ENCODE measurements at regions not wholly inside any gene's neighbourhood (a gene's known extent, or its start where the extent isn't known, plus 50 kb on each side); places are given as distances from the start of the nearest gene placed in this dataset.

DNA sequence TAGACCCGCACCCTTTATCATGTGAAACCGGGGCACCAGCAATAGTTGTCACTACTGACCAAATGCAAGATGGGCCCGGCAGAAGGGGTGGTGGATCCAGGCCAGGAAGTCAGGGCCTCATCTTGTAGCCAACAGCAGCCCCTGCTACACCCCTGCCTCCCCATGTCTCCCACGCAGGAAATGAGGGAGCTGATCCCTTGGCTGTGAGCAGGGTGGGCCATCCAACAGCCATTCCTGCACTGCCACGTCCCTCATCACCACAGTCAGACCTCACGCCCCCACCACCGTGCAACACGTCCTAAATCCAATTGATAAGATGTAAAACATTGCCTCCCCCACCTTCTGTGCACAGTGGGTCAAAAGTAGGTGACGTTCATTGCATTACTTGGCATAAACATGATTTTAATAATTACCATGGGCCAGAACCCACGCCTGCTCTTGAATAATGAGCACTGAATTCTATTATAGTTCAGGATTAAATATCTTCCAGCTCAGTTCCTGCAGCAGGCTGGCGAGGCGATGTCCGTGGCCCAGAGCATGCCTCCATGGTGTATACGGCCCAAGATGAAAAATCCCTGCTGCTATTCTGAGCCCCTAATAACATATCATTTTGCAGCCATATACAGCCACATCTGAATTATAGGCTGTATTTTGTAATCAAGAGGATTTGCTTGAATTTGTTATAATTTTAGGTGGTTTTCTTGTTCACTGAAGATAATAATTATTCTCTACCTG is 1373.8 kb downstream of the BRD1 start:
- no peak overlapping the region for H3K4me3 ChIP-seq
- DNase-seq (ENCODE audit: low spot score), result no peak
- TF ChIP-seq, protein P1, sequence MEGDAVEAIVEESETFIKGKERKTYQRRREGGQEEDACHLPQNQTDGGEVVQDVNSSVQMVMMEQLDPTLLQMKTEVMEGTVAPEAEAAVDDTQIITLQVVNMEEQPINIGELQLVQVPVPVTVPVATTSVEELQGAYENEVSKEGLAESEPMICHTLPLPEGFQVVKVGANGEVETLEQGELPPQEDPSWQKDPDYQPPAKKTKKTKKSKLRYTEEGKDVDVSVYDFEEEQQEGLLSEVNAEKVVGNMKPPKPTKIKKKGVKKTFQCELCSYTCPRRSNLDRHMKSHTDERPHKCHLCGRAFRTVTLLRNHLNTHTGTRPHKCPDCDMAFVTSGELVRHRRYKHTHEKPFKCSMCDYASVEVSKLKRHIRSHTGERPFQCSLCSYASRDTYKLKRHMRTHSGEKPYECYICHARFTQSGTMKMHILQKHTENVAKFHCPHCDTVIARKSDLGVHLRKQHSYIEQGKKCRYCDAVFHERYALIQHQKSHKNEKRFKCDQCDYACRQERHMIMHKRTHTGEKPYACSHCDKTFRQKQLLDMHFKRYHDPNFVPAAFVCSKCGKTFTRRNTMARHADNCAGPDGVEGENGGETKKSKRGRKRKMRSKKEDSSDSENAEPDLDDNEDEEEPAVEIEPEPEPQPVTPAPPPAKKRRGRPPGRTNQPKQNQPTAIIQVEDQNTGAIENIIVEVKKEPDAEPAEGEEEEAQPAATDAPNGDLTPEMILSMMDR (IDR thresholded peaks at IDR 0.05), result no peak
- no peak overlapping the region for H3K27ac ChIP-seq
- H3K27me3 ChIP-seq, result no peaks in the 10 kb centered on the region
- H3K36me3 ChIP-seq, result no peaks in the 10 kb centered on the region
- no peaks in the 10 kb centered on the region for H3K4me1 ChIP-seq
- H3K9me3 ChIP-seq, result no peaks in the 10 kb centered on the region

DNA sequence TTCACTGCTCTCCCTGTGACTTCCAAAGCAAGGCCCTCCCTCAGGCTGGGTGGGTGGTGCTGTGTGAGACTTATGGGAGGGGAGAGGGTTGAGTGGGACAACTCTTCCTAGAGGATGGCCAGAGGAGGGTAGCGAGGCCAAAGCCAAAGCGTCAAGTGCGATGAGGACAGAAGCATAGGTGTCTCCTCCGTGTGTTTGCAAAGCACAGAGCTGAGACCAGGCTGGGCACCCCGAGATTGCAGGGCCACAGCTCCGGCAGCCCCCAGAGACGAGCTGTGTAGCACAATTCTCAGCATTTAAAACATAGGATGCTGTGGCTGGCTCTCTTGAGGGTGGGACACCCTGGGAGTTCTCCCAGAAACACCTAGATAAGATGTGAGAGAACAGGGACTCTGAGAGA is 1374.5 kb downstream of the BRD1 start:
- TF ChIP-seq, protein P1 (IDR thresholded peaks at IDR 0.05), result no peak
- no peak for DNase-seq (ENCODE audit: low spot score)
- no peaks in the 10 kb centered on the region for H3K9me3 ChIP-seq

DNA sequence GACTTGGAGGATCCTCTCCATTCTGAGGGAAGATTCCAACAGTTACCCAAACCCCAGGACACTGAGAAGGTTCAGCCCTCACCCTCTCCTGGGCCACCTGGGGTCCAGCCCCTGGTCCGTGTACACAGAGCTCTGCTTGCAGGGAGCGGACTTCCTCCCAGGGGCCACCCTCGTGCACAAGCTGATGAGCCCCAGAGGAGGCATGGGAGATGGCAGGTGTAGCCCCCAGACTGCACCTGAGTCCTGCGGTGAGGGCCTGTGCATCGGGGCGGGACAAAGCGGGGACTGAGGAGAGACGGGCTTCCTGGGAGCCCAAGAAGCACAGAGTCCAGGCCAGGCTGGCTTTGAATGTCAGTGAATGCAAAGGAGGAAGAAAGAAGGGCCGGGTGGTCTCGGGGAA is 1374.9 kb downstream of the BRD1 start:
- TF ChIP-seq, protein P1 (IDR thresholded peaks at IDR 0.05), result no peak
- Histone ChIP-seq H3K4me1 (no peaks in the 10 kb centered on the region), H3K4me3 (no peak overlapping the region), H3K9me3 (no peaks in the 10 kb centered on the region), H3K27me3 (no peaks in the 10 kb centered on the region), H3K36me3 (no peaks in the 10 kb centered on the region), H3K27ac (no peak overlapping the region)
- DNase-seq (ENCODE audit: low spot score), result no peak

More for the DNA sequence above, 1374.5 kb downstream of the BRD1 start:
- H3K36me3 ChIP-seq, result no peaks in the 10 kb centered on the region
- no peak overlapping the region for H3K4me3 ChIP-seq
- H3K27me3 ChIP-seq, result no peaks in the 10 kb centered on the region
- H3K27ac ChIP-seq, result no peak overlapping the region
- no peaks in the 10 kb centered on the region for H3K4me1 ChIP-seq

DNA sequence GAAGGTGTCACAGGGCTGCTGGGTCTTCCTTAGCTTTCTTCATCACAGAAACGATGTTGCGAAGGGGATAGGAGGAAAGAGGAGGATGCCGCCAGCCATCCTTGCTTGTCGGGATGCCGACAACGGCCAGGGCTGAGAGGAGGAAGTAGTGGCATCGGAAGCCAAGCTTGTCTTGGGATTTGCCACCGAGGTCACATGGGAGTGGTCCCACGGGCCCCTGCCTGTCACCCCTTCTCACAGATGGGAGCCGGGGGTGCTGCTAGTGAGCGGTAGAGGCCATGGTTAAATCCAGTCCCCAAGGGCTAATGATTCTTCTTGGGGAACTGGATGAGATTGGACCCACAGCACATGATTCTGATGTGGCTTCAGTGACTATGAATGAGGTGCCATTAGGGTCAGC is 1375.8 kb downstream of the BRD1 start:
- no peaks in the 10 kb centered on the region for H3K4me1 ChIP-seq
- H3K9me3 ChIP-seq, result no peaks in the 10 kb centered on the region
- no peaks in the 10 kb centered on the region for H3K36me3 ChIP-seq
- no peak overlapping the region for H3K4me3 ChIP-seq
- TF ChIP-seq, protein P1 (IDR thresholded peaks at IDR 0.05), result no peak
- DNase-seq (ENCODE audit: low spot score), result no peak
- H3K27ac ChIP-seq, result no peak overlapping the region
- H3K27me3 ChIP-seq, result no peaks in the 10 kb centered on the region

DNA sequence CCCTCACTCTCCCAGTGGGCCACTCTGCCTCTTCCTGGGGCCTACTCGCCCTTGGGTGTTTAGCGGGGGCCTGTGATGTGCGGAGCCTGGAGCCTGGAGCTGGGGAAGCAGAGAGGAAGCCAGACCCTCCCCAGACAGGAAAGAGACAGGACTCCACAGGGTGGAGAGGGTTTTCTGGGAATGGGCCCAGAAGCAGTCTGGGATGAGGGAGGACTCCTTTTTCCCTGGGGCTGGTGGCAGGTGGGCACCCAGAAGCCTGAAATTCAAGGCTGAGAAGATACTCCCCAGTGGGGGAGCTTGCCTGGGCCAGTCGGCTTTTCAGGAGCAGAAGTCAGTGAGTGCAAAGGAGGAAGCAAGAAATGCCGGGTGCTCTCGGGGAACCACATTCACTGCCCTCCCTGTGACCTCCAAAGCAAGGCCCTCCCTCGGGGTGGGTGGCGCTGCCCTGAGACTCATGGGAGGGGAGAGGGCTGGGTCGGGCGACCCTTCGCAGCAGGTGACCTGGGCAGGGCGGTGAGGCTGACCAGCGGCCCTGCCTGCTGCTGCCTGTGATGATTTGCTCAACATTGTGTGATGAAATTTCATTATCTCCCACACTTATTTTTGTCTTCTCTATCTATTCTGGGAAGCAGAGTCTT is 1377.4 kb downstream of the BRD1 start:
- no peak overlapping the region for H3K27ac ChIP-seq

More for the DNA sequence above, 1377.4 kb downstream of the BRD1 start:
- Histone ChIP-seq H3K27me3 (no peaks in the 10 kb centered on the region), H3K4me1 (no peaks in the 10 kb centered on the region), H3K9me3 (no peaks in the 10 kb centered on the region), H3K36me3 (no peaks in the 10 kb centered on the region), H3K4me3 (no peak overlapping the region)
- TF ChIP-seq, protein P1 (IDR thresholded peaks at IDR 0.05), result no peak
- no peak for DNase-seq (ENCODE audit: low spot score)

All from right atrium auricular region (tissue), 2 donors.